ENCODE measurements at regions not wholly inside any gene's neighbourhood (a gene's known extent, or its start where the extent isn't known, plus 50 kb on each side); places are given as distances from the start of the nearest gene placed in this dataset.

- H4K20me1 ChIP-seq (ENCODE audit: low read depth, low read length), result no peaks in the 10 kb centered on the region
- H3K36me3 ChIP-seq (ENCODE audit: low read length), result no peaks in the 10 kb centered on the region
- H3K9me2 ChIP-seq (replicated peaks; ENCODE audit: insufficient read depth, low read length), result no peaks in the 10 kb centered on the region
- no peaks in the 10 kb centered on the region for H3F3A ChIP-seq (ENCODE audit: insufficient read depth)
- H3K4me2 ChIP-seq (ENCODE audit: low read depth, low read length, poor library complexity, severe bottlenecking), result no peak overlapping the region
- no peaks in the 10 kb centered on the region for H3K27me3 ChIP-seq (ENCODE audit: low read length)
- H3K9ac ChIP-seq (ENCODE audit: low read length), result no peak overlapping the region
- no peaks in the 10 kb centered on the region for H3K79me2 ChIP-seq (ENCODE audit: insufficient read depth, low read length)
- TF ChIP-seq EZH2phosphoT487 (conservative IDR thresholded peaks at IDR 0.05; ENCODE audit: low read length) (no peak), CTCF (IDR thresholded peaks at IDR 0.05; ENCODE audit: insufficient read depth, low read length, poor library complexity, severe bottlenecking) (no peak)
- no peak overlapping the region for H3K4me3 ChIP-seq (ENCODE audit: insufficient read depth, low read length, poor library complexity, severe bottlenecking)
- no peak overlapping the region for H2AFZ ChIP-seq (ENCODE audit: low read depth, low read length, severe bottlenecking)
- H3K27ac ChIP-seq (ENCODE audit: low read depth, low read length), result no peak overlapping the region
- H3K9me3 ChIP-seq (ENCODE audit: insufficient read depth, low read length), result peaks cover 15% of the 10 kb centered on the region; the same call in 1 of the 2 replicates
Observed at GRCh38 chr10:94143261-94143660, 149.5 kb downstream of the PLCE1 start.

GRCh38 chr10:94146313-94146712 is 152.6 kb downstream of the PLCE1 start:
- H3K27ac ChIP-seq (ENCODE audit: low read depth, low read length), result no peak overlapping the region

GRCh38 chr10:94146746-94147145 is 153.0 kb downstream of the PLCE1 start:
- H3K9ac ChIP-seq (ENCODE audit: low read length), result no peak overlapping the region
- H3K9me2 ChIP-seq (replicated peaks; ENCODE audit: insufficient read depth, low read length), result no peaks in the 10 kb centered on the region
- TF ChIP-seq CTCF (IDR thresholded peaks at IDR 0.05; ENCODE audit: insufficient read depth, low read length, poor library complexity, severe bottlenecking) (no peak), EZH2phosphoT487 (conservative IDR thresholded peaks at IDR 0.05; ENCODE audit: low read length) (no peak)
- no peak overlapping the region for H3K4me3 ChIP-seq (ENCODE audit: insufficient read depth, low read length, poor library complexity, severe bottlenecking)
- peaks cover 15% of the 10 kb centered on the region; the same call in 1 of the 2 replicates for H3K9me3 ChIP-seq (ENCODE audit: insufficient read depth, low read length)
- H3K27ac ChIP-seq (ENCODE audit: low read depth, low read length), result no peak overlapping the region
- H3K79me2 ChIP-seq (ENCODE audit: insufficient read depth, low read length), result no peaks in the 10 kb centered on the region
- H3K27me3 ChIP-seq (ENCODE audit: low read length), result no peaks in the 10 kb centered on the region
- no peaks in the 10 kb centered on the region for H3K36me3 ChIP-seq (ENCODE audit: low read length)
- no peak overlapping the region for H3K4me2 ChIP-seq (ENCODE audit: low read depth, low read length, poor library complexity, severe bottlenecking)
- no peaks in the 10 kb centered on the region for H3F3A ChIP-seq (ENCODE audit: insufficient read depth)
- no peak overlapping the region for H2AFZ ChIP-seq (ENCODE audit: low read depth, low read length, severe bottlenecking)
- no peaks in the 10 kb centered on the region for H4K20me1 ChIP-seq (ENCODE audit: low read depth, low read length)

More at GRCh38 chr10:94146313-94146712, 152.6 kb downstream of the PLCE1 start:
- peaks cover 15% of the 10 kb centered on the region; the same call in 1 of the 2 replicates for H3K9me3 ChIP-seq (ENCODE audit: insufficient read depth, low read length)
- TF ChIP-seq EZH2phosphoT487 (conservative IDR thresholded peaks at IDR 0.05; ENCODE audit: low read length), result no peak
- TF ChIP-seq CTCF (IDR thresholded peaks at IDR 0.05; ENCODE audit: insufficient read depth, low read length, poor library complexity, severe bottlenecking), result no peak
- H2AFZ ChIP-seq (ENCODE audit: low read depth, low read length, severe bottlenecking), result no peak overlapping the region
- no peaks in the 10 kb centered on the region for H4K20me1 ChIP-seq (ENCODE audit: low read depth, low read length)
- no peaks in the 10 kb centered on the region for H3K9me2 ChIP-seq (replicated peaks; ENCODE audit: insufficient read depth, low read length)
- no peak overlapping the region for H3K4me2 ChIP-seq (ENCODE audit: low read depth, low read length, poor library complexity, severe bottlenecking)
- no peaks in the 10 kb centered on the region for H3K79me2 ChIP-seq (ENCODE audit: insufficient read depth, low read length)
- no peak overlapping the region for H3K9ac ChIP-seq (ENCODE audit: low read length)
- H3K27me3 ChIP-seq (ENCODE audit: low read length), result no peaks in the 10 kb centered on the region
- no peak overlapping the region for H3K4me3 ChIP-seq (ENCODE audit: insufficient read depth, low read length, poor library complexity, severe bottlenecking)
- H3K36me3 ChIP-seq (ENCODE audit: low read length), result no peaks in the 10 kb centered on the region
- H3F3A ChIP-seq (ENCODE audit: insufficient read depth), result no peaks in the 10 kb centered on the region
